Stimulated activated CD4-positive, alpha-beta T cell treated with anti-CD3 and anti-CD28 coated beads, Interleukin-2, amount 100 ng/mL, for 48 hours (primary cell): ENCODE measurements at regions not wholly inside any gene's neighbourhood (a gene's known extent, or its start where the extent isn't known, plus 50 kb on each side); places are given as distances from the start of the nearest gene placed in this dataset.
"Not testable (repeated sequence)": the region's sequence is repeated elsewhere in the genome, so short reads cannot be mapped to it uniquely, and the experiment has no call there.

Experiments
- DNase-seq, 2 donors: peaks; one replicate each; pipeline ENCODE4 v3.0.0-alpha.2; 2020

DNA sequence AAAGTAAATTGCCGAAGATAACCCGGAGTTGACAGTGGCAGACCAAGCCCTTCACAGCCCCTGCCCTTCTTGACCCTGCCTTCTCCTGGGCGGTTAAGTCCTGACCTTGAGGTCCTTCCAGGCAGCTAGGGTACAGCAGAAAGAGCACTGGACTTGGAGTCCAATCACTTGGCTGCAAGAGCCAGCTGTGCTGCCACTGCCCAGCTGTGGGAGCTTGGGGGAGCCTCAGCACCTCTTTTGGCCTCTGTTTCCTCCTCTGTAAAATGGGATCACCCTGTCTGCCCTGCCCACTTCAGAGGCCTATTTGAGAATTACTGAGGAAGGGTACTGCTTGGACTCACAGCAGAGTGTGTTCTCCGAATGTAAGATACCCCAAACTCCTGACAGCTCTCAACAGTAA, 66.2 kb upstream of the SMAD6 start:
- DNase-seq = no peak

DNA sequence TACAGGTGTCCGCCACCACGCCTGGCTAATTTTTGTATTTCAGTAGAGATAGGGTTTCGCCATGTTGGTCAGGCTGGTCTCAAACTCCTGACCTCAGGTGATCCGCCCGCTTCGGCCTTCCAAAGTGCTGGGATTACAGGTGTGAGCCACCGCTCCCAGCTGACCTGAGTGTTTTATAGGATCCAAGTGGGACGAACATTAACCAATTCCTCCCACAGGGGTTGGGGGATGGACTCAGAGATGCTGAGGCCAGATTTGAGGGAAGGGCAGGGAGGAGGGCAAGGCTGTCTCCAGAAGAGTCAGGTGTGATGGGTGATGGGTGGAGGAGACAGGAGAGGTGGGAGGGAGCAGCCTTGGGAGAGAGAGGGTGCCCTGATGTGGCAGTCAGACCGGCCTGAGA, 65.0 kb upstream of the SMAD6 start:
- not testable (repeated sequence) for DNase-seq

DNA sequence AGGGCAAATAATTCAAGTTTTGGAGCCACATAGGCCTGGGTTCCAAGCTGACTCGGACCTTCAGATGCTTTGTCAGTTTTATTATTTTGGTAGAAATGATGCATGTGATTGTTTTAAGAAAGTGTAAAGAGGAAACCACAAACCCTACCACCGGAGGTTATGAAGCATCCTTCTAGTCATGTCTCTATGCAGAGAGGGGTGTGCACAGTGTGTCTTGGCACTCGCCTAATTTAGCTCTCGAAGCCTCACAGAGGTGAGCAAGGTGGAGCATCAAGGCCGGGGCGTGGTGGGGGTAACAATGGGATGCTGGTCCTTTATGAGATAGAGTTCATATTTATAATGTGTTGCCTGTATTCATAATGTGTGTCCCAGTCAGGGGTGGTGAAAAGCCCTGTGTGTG, 63.7 kb upstream of the SMAD6 start:
- DNase-seq = no peak

DNA sequence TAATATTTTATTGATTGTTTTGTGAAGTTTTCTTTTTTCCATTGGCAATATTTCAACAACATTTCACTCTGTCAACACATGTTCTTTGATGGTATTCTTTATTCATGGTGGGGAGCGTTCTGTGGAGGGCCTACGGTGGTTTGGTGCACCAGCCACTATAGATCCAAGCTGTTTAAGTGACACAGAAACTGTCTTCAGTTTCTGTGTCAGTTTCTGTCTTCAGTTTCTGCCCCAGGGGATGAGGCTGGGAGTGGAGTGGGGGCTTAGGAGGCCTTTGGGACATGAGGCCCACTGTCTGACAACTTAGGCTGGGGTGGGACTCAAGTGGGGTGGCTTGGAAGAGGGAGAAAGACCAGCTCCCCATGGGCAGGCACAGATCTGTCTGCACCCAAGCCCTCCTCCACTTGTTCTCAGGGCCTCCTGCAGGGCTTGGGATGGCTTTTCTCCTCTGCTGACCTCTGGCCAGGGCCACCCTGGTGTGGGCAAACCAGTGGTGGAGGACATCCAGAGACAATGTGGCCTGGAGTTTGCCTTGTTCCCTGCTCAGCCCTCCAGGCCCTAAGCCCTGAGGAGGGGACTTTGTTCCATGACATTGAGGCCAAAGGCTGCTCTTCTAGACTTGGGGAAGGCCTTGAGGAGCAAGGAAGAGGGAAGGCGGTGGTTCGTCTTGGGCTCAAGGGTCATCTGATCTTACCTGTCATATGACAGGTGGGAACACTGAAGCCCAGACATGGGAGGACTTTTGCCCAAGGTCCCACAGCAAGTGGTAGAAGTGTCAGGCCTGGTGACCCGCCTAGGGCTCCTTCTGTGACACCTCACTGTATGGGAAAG, 60.3 kb upstream of the SMAD6 start:
- DNase-seq = no peak

DNA sequence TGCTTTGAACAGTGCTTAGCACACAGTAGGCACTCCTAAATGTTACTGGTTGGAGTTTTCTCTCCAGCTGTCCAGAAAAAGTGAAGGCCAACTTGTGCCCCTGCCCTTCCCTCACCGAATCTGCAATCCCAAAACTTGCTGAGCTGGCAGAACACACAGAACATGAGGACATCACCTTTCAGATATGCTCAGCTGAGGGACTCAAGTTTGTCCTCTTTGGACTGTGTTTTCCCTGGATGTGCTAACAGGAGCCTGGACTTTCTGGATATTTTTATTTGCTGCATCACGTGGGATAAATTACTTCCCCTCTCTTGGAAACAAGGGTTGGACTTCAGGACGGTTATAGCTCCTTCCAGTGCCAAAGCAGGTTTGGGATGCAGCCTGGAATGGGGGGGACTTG, 59.5 kb upstream of the SMAD6 start:
- DNase-seq = no peak

DNA sequence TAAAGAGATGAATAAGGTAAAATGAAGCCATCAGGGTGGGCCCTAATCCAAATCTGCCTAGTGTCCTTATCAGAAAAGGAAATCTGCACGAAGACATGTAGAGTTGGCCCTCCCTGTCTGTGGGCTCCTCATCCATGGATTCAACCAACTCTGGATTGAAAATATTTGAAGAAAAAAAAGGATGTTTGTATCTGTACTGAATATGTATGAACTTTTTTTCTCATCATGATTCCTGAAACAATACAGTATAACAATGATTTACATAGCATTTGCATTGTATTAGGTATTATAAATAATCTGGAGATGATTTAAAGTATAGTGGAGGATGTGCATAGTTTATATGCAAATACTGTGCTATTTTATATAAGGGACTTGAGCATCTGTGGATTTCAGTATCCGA, 59.0 kb upstream of the SMAD6 start:
- no peak for DNase-seq

DNA sequence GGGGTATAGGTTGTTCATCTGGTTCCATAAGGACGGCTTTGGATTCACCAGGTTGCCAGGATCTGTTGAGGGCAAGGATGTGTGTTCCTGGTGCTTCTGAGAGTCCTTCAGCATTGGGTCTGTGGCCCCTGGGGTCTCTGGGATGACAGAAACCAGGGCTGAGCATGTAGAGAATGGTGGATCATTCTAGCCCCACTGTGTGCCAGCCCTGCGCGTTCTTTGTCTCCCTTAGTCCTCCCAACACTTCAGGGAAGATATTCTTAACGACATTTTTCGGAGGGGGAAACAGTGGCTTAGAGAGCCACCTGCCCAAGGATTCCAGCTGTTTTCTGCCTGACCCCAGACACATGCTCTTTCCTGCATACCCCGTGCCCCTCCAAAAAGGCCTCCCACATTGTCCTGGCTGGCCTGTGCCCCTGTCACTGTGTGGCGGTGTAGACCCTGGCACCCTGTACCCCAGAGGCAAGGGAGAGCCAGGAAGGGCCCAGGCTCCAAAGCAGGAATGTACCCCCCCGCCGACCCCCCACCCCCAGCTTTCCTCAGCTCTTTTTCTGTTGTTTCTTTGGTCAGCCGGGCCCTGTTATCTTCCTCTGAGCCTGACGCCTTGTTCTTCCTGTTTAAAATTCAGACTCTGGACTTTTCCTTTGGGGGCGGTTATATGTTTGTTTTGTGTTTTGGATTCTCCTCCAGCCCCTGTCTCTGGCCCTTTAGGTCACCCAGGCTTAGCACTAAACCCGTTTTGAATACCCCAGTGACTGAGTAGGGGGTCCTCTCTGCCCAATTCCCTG, 57.8 kb upstream of the SMAD6 start:
- DNase-seq = no peak

DNA sequence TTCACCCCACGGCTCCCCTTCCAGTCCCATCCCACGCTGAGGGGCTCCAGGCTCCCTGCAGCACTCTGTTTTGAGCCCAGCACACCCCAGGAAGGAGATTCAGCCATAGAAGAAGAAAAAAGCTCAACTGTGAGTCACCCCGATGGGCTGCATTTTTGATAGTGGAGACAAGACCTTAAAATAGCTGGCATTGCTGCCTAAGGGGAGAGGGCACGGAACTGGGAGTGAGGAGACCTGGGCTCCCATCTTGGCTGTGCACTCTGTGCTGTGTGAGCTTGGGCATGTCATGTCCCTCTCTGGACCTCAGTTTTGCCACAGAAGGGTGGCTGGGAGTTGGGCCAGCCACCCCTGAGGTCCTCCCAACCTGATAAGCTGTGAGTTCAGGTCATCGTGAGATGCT, 57.2 kb upstream of the SMAD6 start:
- DNase-seq = no peak

DNA sequence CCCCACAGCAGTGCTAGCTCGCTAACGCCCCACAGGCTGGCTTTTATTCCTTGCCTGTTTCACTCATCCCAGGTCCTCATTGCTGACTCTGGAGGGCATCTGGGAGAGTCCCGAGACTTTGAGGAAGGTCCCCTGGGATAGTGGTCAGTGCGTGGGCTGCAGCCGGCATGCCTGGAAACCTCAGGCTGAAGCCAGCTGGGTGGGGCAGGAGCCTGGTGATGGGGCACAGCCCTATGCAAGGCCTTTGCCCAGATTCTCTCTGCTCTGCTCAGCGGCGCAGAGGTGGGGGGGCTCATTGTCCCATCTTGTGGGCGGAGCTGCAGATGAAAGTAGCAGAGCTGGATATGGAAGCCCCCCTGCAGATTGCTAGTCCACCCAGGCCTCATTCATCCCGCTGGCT, 55.7 kb upstream of the SMAD6 start:
- no peak for DNase-seq

DNA sequence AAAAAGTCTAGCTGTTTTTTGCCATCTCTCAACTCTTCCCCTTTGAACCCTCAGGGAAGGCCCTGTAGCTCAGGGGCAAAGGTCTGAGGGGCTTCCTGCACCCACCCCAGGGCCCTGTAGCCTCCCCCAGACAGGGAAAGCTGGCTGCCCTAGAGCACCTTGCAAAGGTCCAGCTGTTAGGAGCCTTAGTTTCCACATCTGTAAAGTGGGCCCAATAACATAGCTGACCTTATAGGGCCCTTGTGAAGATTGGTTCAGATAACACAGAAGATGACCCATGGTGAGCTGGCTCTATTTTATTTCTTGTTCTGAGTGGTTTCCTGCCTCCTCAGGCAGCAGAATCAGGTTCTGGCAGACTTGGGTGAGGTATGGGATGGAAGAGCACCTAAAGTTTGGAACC, 55.2 kb upstream of the SMAD6 start:
- no peak for DNase-seq

DNA sequence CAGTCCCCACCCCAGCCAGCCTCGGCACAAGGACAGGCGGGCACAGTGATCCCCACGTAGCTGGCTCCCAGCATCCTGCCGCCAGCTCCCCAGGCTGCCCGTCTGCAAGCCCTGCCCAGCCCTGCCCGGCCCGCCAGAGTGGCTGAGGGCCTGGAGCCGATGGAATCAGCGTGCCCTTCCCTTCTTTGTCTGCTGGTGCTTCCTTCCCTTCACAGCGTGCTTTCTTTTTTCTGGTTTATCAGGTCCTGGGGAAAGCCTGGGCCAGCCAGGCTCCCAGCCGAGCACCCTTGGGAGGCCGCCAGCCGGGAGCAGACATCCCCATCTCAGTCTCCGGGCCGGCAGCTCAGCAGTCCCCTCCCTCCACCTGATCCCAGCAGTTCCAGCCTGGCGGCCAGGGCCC, 54.7 kb upstream of the SMAD6 start:
- no peak for DNase-seq

DNA sequence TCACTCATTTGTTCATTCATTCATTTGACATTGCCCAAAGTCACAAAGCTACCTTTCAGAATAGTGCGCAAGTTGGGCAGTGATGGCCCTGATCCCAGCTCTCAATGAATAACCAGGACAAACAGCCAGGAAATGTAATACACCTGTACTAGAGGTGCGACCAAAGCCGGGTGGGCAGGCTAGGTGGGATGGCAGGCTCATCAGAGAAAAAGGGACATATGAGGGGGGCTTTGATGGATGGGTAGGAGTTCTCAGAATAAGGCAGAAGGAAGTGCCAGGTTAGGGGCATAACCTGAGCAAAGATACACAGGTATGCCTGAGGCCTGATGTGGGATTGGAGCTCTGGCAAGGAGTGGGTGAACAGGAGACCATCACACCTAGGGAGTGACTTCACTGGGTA, 53.4 kb upstream of the SMAD6 start:
- DNase-seq = no peak

DNA sequence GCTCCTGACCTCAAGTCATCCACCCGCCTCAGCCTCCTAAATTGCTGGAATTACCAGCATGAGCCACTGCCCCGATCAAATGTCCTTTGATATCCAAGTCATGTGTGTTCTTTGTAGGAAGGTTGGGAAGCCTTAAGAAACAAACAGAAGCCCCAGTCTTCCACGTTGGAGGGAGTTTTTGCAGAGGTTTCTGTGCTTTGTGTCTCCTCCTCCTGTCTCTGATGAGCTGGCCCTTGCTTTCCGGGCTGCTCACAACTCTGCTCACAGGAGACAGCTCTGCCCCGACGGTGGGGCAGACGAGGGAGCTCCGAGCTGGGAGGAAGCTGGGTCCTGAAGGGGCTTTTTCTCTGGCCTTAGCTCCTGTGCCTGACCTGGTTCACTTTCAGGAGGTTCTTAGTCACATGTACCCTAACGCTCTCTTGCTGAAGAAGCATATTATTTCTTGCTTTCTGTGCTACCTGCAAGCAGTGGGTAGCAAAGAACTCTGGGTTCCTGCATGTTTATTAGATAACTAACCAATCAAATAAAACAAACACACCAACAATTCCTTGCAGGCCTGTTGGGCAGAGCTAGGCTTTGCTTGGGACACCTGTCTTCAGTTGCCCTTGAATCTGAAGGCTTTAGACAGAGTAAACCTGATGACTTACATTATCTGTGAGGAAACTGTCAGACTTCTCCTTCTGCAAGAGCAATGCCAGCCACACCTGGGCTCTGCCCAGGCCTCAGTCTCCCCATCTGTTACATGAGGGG, 52.6 kb upstream of the SMAD6 start:
- DNase-seq = no peak

DNA sequence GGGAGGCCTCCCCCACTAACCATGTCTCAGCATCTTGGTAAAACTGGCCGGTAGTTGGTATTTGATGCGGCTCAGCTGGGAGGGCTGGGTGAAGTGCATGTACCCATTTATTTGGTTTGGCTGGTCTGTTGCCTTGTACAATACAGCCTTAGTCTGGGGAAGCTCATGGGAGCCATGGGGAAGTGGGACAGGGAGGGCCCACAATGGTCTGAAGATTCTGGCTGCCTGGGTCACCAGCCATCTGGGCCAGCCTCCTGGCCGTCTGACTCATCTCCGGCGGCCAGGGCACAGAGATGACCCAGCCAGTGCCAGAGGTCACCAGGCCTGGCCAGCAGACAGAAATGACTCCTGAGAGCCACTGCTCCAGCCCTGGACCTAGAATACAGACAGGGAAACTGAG, 51.6 kb upstream of the SMAD6 start:
- DNase-seq = no peak

DNA sequence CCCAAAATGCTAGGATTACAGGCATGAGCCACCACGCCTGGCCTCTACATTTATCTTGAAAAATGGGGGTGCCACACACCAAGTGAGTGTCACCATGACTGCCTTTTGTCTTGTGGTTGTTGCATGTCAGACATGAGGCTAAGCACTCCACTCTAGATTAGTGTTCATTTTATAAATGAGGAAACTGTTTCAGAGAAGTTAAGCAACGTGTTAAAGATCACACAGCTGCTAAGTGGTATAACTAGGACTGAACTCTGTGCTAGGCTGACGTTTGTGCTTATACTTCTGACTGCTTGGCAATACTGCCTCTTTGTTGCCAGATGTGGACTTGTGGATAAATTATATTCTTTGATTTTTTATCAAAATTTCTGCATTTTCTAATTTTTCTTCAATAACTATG, 50.8 kb upstream of the SMAD6 start:
- no peak for DNase-seq

DNA sequence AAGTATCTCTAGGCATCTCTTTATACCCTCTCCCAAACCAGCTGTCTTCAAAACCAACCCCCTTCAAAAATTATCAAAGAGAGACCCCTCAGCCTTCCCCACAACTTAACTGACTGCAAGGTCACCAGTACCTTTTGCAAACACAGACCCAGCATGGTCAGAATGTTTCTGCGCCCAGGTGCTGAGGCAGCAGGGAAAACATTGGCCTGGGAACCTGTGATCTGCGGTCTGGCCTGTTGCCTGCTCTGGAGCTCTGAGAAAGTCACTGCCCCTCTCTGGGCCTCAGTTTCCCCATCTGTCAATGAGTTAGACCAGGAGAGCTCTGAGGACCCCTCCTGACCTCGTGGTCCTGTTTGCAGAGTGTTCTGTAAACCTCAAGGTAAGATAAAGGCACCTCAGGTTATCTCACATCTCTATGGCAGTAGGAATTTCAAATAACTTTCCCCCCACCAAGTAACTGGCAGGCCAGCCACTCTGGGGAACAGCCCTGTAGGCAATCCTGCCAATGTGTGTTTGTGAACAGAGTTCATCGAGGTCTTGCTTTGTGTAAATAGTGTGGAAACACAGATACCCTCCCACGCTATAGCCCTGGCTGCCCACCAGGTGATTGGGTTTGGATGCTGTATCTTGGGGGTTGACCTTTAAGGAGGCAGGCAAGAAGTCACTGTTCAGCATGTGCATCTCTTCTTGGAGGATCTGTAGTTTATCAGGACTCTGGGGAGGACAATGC, 50.0 kb upstream of the SMAD6 start:
- no peak for DNase-seq
